ENCODE measurements at regions not wholly inside any gene's neighbourhood (a gene's known extent, or its start where the extent isn't known, plus 50 kb on each side); places are given as distances from the start of the nearest gene placed in this dataset.

- no peak for TF ChIP-seq CTCF (IDR thresholded peaks at IDR 0.05; ENCODE audit: borderline replicate concordance, extremely low read depth, low read length, poor library complexity, severe bottlenecking)
- TF ChIP-seq EZH2 (IDR thresholded peaks at IDR 0.05; ENCODE audit: borderline replicate concordance, low read depth, low read length, severe bottlenecking), result no peak
Measured at GRCh38 chr14:83269583-83269982, 1735.9 kb upstream of the SEL1L start.

Measured in DND-41 (cell line).